ENCODE measurements at regions not wholly inside any gene's neighbourhood (a gene's known extent, or its start where the extent isn't known, plus 50 kb on each side); places are given as distances from the start of the nearest gene placed in this dataset.
A peak's percentile ranks its signal among the peaks of the same experiment; 100 is the strongest.

DNA sequence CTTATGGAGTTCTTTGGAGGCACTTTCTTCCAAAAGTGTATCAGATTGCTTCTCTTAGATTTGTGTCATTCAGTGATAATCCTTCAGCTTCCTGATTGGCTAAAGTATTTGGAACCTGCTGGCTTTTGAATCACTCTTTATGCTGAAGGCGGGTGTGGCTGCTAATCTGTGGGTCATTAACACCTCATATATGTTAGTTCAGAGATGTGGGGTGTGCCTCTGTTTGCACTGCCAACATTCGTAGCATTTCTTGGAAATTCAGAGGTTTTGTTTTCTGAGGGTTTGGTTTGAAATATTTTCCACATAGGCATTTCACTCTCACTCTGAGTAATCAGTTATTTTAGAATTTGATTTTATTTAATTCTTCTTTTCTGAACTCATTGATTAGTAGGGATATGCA lies 1604.4 kb upstream of the ACVR2A start:
- Mint-ChIP-seq H3K27me3 (ENCODE audit: low read depth) (no peaks in the 10 kb centered on the region), H3K4me3 (no peak overlapping the region), H3K36me3 (no peaks in the 10 kb centered on the region), H3K27ac (no peak overlapping the region), H3K4me1 (peaks cover 28% of the 10 kb centered on the region), H3K9me3 (no peaks in the 10 kb centered on the region)
- DNase-seq (ENCODE audit: low spot score in 2 of 2, unreplicated experiment in 2 of 2) = no peak
- TF ChIP-seq, protein P1, sequence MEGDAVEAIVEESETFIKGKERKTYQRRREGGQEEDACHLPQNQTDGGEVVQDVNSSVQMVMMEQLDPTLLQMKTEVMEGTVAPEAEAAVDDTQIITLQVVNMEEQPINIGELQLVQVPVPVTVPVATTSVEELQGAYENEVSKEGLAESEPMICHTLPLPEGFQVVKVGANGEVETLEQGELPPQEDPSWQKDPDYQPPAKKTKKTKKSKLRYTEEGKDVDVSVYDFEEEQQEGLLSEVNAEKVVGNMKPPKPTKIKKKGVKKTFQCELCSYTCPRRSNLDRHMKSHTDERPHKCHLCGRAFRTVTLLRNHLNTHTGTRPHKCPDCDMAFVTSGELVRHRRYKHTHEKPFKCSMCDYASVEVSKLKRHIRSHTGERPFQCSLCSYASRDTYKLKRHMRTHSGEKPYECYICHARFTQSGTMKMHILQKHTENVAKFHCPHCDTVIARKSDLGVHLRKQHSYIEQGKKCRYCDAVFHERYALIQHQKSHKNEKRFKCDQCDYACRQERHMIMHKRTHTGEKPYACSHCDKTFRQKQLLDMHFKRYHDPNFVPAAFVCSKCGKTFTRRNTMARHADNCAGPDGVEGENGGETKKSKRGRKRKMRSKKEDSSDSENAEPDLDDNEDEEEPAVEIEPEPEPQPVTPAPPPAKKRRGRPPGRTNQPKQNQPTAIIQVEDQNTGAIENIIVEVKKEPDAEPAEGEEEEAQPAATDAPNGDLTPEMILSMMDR (IDR thresholded peaks at IDR 0.05; ENCODE audit: unreplicated experiment) = no peak

DNA sequence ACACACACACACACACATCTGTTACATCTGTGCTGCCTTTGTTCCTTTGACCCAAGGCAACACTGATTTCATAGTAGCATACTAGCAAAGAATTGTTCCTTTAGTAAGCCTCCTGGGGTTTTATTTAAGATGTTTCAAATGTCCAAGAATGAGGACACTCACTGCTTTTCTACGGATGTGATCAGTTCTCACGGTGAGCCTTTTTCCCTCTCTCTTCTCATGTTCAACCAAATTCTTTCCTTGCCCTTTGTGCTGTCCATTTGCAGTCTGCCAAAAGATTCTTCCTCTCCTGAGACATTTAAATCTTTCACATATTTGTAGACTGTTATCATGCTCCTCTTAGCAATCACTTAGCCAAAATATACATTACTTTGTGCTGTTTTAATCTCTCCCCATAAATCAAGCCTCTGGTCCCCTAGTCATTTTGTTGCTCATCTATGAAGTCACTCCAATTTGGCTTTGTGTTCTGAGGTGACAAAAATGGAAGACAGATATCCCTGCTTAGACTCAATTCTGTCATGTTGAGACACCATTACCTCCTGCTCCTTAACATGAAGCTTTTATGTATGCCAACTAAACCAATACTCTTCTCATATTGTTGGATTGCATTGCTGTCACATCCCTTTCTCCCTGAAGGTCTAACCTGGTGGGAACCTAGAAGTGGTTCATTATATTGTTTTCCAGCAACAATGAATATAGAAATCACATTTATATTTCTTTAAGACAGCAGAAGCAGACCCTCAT lies 1605.3 kb upstream of the ACVR2A start:
- no peak for DNase-seq (ENCODE audit: low spot score in 2 of 2, unreplicated experiment in 2 of 2)
- Mint-ChIP-seq H3K4me1 (peaks cover 28% of the 10 kb centered on the region), H3K36me3 (no peaks in the 10 kb centered on the region), H3K27me3 (ENCODE audit: low read depth) (no peaks in the 10 kb centered on the region), H3K27ac (peak overlapping the region; percentile 71), H3K9me3 (no peaks in the 10 kb centered on the region), H3K4me3 (no peak overlapping the region)
- TF ChIP-seq, protein P1 (IDR thresholded peaks at IDR 0.05; ENCODE audit: unreplicated experiment) = no peak

DNA sequence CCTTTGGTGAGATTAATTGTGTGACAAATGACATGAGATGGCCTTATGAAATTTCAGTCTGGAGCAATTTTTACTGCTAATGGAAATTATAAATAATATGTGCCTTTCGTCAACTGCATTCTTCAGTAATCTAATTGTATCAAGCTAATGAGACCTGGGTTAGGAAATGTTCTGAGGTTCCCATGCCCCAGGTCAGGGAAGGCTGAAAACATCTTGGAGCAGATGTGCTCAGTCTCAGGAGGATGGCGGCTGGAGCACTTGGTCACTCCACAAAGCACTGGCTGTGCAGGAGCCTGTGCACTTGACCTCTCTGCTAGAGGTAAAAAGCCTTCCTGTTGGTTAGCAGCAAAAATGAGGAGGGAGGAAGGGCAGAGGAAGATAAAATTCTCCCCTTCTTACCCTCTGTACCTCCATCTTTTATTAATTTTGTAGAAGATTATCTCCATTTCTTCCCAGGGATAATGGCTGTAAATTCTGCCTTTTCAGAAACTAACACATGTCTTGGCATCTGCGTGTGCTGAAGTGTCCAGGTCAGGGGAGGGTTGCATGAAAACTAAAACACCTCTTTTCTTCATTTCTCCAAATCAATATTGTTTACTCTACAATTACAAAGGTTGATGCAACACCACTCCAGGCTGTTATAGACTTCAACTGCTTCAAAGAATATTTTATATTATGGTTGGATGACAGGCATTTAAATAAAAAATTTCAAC lies 1606.4 kb upstream of the ACVR2A start:
- TF ChIP-seq, protein P1 (IDR thresholded peaks at IDR 0.05; ENCODE audit: unreplicated experiment) = no peak
- Mint-ChIP-seq H3K4me3 (no peak overlapping the region), H3K36me3 (no peaks in the 10 kb centered on the region), H3K9me3 (no peaks in the 10 kb centered on the region), H3K27me3 (ENCODE audit: low read depth) (no peaks in the 10 kb centered on the region), H3K27ac (peak overlapping the region; percentile 43), H3K4me1 (peaks cover 22% of the 10 kb centered on the region)
- no peak for DNase-seq (ENCODE audit: low spot score in 2 of 2, unreplicated experiment in 2 of 2)

DNA sequence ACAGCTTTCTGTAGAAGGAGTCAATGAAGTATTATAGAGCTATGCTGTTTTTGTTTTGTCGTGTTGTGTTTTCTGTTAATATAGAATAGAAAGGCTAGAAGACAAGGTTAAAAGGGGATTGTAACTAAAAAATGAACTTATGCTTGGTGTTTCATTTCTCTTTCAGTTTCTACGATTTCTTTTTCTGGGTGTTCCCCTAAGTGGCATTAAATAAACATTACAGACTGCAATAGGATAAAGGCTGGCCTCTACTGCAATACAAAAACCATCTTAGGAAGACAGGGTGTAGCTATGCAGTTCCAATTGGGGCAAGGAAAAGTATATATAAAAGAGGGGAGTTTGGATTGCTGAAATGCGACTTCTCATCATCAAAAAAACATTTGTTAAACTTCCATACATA lies 1609.7 kb upstream of the ACVR2A start:
- H3K27me3 Mint-ChIP-seq (ENCODE audit: low read depth) = no peaks in the 10 kb centered on the region
- no peaks in the 10 kb centered on the region for H3K36me3 Mint-ChIP-seq
- H3K9me3 Mint-ChIP-seq = no peaks in the 10 kb centered on the region
- H3K4me3 Mint-ChIP-seq = no peak overlapping the region
- no peak for DNase-seq (ENCODE audit: low spot score in 2 of 2, unreplicated experiment in 2 of 2)
- TF ChIP-seq, protein P1 (IDR thresholded peaks at IDR 0.05; ENCODE audit: unreplicated experiment) = no peak
- H3K27ac Mint-ChIP-seq = no peak overlapping the region
- peaks cover 22% of the 10 kb centered on the region for H3K4me1 Mint-ChIP-seq

DNA sequence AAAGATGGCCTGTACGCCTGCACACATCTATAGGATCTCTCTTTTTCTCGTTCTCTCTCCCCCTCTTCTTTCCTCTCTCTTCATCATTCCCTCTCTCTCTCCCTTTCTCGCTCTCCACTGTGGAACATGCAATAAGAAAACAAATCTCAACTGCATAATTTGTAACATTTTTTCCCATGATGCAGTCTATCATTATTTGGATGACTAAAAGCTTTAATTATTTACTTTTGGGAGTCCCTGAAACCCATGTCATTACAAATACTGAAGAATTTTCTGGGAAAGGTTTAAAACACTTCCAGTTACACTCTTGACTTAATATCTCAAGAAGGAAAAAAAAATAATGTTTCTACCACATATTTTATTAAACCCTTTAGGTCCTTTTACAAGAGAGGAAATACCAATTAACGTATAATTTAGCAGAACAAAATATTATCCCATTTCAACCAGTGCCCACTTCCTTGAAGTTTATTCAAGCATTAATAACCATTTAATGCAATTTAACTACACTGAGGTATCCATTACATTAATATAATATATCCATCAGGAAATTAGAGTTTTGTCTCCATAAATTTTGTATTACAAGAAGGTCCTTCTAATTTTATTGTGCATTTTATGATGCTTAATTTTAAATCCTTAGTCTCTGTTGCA lies 1615.2 kb upstream of the ACVR2A start:
- Mint-ChIP-seq H3K27ac (no peak overlapping the region), H3K9me3 (no peaks in the 10 kb centered on the region), H3K36me3 (no peaks in the 10 kb centered on the region), H3K27me3 (ENCODE audit: low read depth) (no peaks in the 10 kb centered on the region), H3K4me1 (peaks cover 14% of the 10 kb centered on the region), H3K4me3 (no peak overlapping the region)
- DNase-seq (ENCODE audit: low spot score in 2 of 2, unreplicated experiment in 2 of 2) = no peak
- TF ChIP-seq, protein P1 (IDR thresholded peaks at IDR 0.05; ENCODE audit: unreplicated experiment) = no peak

All from mesothelial cell of epicardium (in vitro differentiated cells).